Mesendoderm (in vitro differentiated cells): ENCODE measurements at regions not wholly inside any gene's neighbourhood (a gene's known extent, or its start where the extent isn't known, plus 50 kb on each side); places are given as distances from the start of the nearest gene placed in this dataset.

ENCODE experiments used
- DNase-seq: peaks from one replicate; pipeline ENCODE4 v3.0.0; 2013
- H2AK5ac ChIP-seq: 2 replicates; pipeline ENCODE4 v1.6.1; 2013; ENCODE audit warnings: low read length, inconsistent platforms
- H2BK120ac ChIP-seq: 2 replicates; pipeline ENCODE4 v1.6.1; 2013; ENCODE audit warnings: low read depth, mild to moderate bottlenecking, low read length, moderate library complexity, mixed read lengths
- H2BK15ac ChIP-seq: replicated peaks from 2 replicates; pipeline ENCODE4 v1.6.1; 2013; ENCODE audit warnings: low read depth, mild to moderate bottlenecking, moderate library complexity
- H2BK5ac ChIP-seq: 2 replicates; pipeline ENCODE4 v1.6.1; 2013; ENCODE audit warnings: low read length, inconsistent platforms
- H3K18ac ChIP-seq: 2 replicates; pipeline ENCODE4 v1.6.1; 2013; ENCODE audit warnings: mild to moderate bottlenecking, low read length, mixed read lengths
- H3K23ac ChIP-seq: one replicate; pipeline ENCODE4 v1.6.1; 2013; ENCODE audit warnings: low read length
- H3K27ac ChIP-seq: 2 replicates; pipeline ENCODE4 v1.5.1; 2013; ENCODE audit warnings: low read depth, mild to moderate bottlenecking, inconsistent platforms, low read length, moderate library complexity
- H3K27me3 ChIP-seq: 2 replicates; pipeline ENCODE4 v1.6.1; 2013; ENCODE audit warnings: low read length, control low read depth, mild to moderate bottlenecking, inconsistent platforms; ENCODE audit not compliant: insufficient read depth, poor library complexity
- H3K36me3 ChIP-seq: 2 replicates; pipeline ENCODE4 v1.6.1; 2013; ENCODE audit warnings: low read length, inconsistent platforms; ENCODE audit not compliant: control insufficient read depth, insufficient read depth
- H3K4ac ChIP-seq: one replicate; pipeline ENCODE4 v1.6.1; 2013; ENCODE audit warnings: low read depth, mild to moderate bottlenecking, low read length, moderate library complexity
- H3K4me1 ChIP-seq: 2 replicates; pipeline ENCODE4 v1.6.1; 2013; ENCODE audit warnings: low read depth, low read length, inconsistent platforms; ENCODE audit not compliant: control insufficient read depth
- H3K4me2 ChIP-seq: 2 replicates; pipeline ENCODE4 v1.6.1; 2013; ENCODE audit warnings: low read length
- H3K4me3 ChIP-seq: 2 replicates; pipeline ENCODE4 v1.5.1; 2013; ENCODE audit warnings: mild to moderate bottlenecking, low read length
- H3K56ac ChIP-seq: one replicate; pipeline ENCODE4 v1.6.1; 2013; ENCODE audit warnings: low read length
- H3K79me1 ChIP-seq: 2 replicates; pipeline ENCODE4 v1.6.1; 2013; ENCODE audit warnings: low read length, inconsistent platforms
- H3K79me2 ChIP-seq: 2 replicates; pipeline ENCODE4 v1.6.1; 2013; ENCODE audit warnings: mild to moderate bottlenecking, low read length; ENCODE audit not compliant: control insufficient read depth, insufficient read depth
- H3K9ac ChIP-seq: 2 replicates; pipeline ENCODE4 v1.6.1; 2013; ENCODE audit warnings: low read length, inconsistent platforms
- H4K5ac ChIP-seq: one replicate; pipeline ENCODE4 v1.6.1; 2013; ENCODE audit warnings: low read length
- H4K8ac ChIP-seq: one replicate; pipeline ENCODE4 v1.6.1; 2013; ENCODE audit warnings: low read depth, mild to moderate bottlenecking, control low read depth, low read length, moderate library complexity
- WGBS: extraction: QIAGEN DNeasy Blood & Tissue Kit; methylation state at CpG from one replicate; pipeline ENCODE4 v1.1.7; 2013; ENCODE audit warnings: low lambda C conversion rate, missing lambda C conversion rate; ENCODE audit not compliant: insufficient coverage; ENCODE audit errors: extremely low coverage; 5-methylcytosine and 5-hydroxymethylcytosine counted together

GRCh38 chr3:152038490-152038889 lies 165.0 kb downstream of the SUCNR1 start:
- Histone ChIP-seq H3K27me3 (no peaks in the 10 kb centered on the region), H3K79me1 (no peaks in the 10 kb centered on the region), H3K9ac (no peak overlapping the region), H3K4me3 (no peak overlapping the region), H3K4me1 (no peaks in the 10 kb centered on the region), H3K23ac (no peak overlapping the region), H3K36me3 (no peaks in the 10 kb centered on the region), H2AK5ac (no peak overlapping the region), H4K5ac (no peak overlapping the region), H3K79me2 (no peaks in the 10 kb centered on the region), H3K56ac (no peak overlapping the region), H3K18ac (no peak overlapping the region), H2BK5ac (no peak overlapping the region), H3K4ac (no peak overlapping the region), H2BK15ac (no peak overlapping the region), H3K27ac (no peak overlapping the region), H4K8ac (no peak overlapping the region), H2BK120ac (no peak overlapping the region), H3K4me2 (no peak overlapping the region)
- WGBS: no CpG with 5 or more reads among the region's 1 CpG
- DNase-seq: no peak

DNA sequence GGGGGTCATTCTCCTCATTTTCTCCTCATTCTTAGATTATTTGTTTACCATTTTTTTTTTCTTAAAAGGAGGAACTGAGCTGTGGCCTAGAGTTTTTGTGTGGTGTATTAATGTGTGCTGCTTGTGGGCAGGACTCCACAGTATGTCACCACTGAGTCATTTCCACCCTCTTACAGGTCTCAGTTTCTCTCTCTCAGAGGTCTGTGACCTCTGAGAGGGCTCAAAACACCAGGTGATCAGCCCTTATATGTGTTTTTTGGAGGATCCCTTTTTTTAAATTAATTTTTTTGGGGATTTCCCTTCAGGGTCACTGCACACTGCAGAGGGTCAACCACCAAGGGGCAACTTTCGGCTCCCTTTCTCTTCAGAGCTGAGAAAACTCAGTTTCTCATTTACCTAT lies 166.4 kb downstream of the SUCNR1 start:
- Histone ChIP-seq H3K79me2 (no peaks in the 10 kb centered on the region), H3K4me3 (no peak overlapping the region), H3K4ac (no peak overlapping the region), H2BK15ac (no peak overlapping the region), H3K4me2 (no peak overlapping the region), H3K23ac (no peak overlapping the region), H3K27ac (no peak overlapping the region), H2AK5ac (no peak overlapping the region), H4K5ac (no peak overlapping the region), H3K56ac (no peak overlapping the region), H3K18ac (no peak overlapping the region), H2BK120ac (no peak overlapping the region), H4K8ac (no peak overlapping the region), H3K79me1 (no peaks in the 10 kb centered on the region), H2BK5ac (no peak overlapping the region), H3K36me3 (no peaks in the 10 kb centered on the region), H3K4me1 (no peaks in the 10 kb centered on the region), H3K27me3 (no peaks in the 10 kb centered on the region), H3K9ac (no peak overlapping the region)
- WGBS: no CpG with 5 or more reads among the region's 1 CpG
- DNase-seq: no peak

DNA sequence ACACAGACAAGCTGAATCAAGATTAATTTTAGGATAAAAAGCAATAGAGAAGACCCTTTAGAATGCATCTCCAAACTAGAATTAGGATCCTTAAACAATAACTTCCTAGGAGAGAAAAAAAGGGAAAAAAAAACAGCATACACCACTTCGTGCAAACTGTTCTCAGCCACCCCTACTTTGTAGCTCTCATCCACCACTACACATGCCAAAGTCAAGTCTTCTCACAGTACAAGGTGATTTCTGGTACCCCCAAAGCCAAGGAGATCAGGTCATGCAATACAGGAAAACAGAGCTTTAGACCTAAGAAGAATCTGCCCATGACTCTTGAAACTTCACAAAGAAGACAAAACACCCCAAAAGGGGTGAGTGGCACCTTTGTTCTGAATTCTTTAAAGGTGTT lies 166.9 kb downstream of the SUCNR1 start:
- Histone ChIP-seq H2BK15ac (no peak overlapping the region), H2BK120ac (no peak overlapping the region), H3K4ac (no peak overlapping the region), H3K4me2 (no peak overlapping the region), H3K27me3 (no peaks in the 10 kb centered on the region), H4K8ac (no peak overlapping the region), H3K23ac (no peak overlapping the region), H3K36me3 (no peaks in the 10 kb centered on the region), H2BK5ac (no peak overlapping the region), H3K56ac (no peak overlapping the region), H2AK5ac (no peak overlapping the region), H3K9ac (no peak overlapping the region), H3K18ac (no peak overlapping the region), H3K4me3 (no peak overlapping the region), H3K27ac (no peak overlapping the region), H3K79me2 (no peaks in the 10 kb centered on the region), H4K5ac (no peak overlapping the region), H3K79me1 (no peaks in the 10 kb centered on the region), H3K4me1 (no peaks in the 10 kb centered on the region)
- DNase-seq: no peak
- WGBS: no CpG with 5 or more reads among the region's 1 CpG

GRCh38 chr3:152043620-152044019 lies 170.2 kb downstream of the SUCNR1 start:
- H2BK15ac ChIP-seq: no peak overlapping the region
- no peak overlapping the region for H3K18ac ChIP-seq
- no CpG with 5 or more reads among the region's 3 CpGs for WGBS
- no peaks in the 10 kb centered on the region for H3K4me1 ChIP-seq
- no peak overlapping the region for H3K27ac ChIP-seq
- H2BK5ac ChIP-seq: no peak overlapping the region
- H3K4me3 ChIP-seq: no peak overlapping the region
- no peaks in the 10 kb centered on the region for H3K36me3 ChIP-seq
- H3K23ac ChIP-seq: no peak overlapping the region
- no peak overlapping the region for H3K4ac ChIP-seq
- no peaks in the 10 kb centered on the region for H3K27me3 ChIP-seq
- no peaks in the 10 kb centered on the region for H3K79me1 ChIP-seq
- H3K56ac ChIP-seq: no peak overlapping the region
- H4K5ac ChIP-seq: no peak overlapping the region
- no peak overlapping the region for H4K8ac ChIP-seq
- no peak overlapping the region for H3K4me2 ChIP-seq
- no peak overlapping the region for H2AK5ac ChIP-seq
- no peaks in the 10 kb centered on the region for H3K79me2 ChIP-seq
- no peak overlapping the region for H2BK120ac ChIP-seq
- H3K9ac ChIP-seq: no peak overlapping the region
- DNase-seq: no peak

- no peak for DNase-seq
- no peak overlapping the region for H3K9ac ChIP-seq
- no peak overlapping the region for H4K5ac ChIP-seq
- H3K4me3 ChIP-seq: no peak overlapping the region
- no peak overlapping the region for H4K8ac ChIP-seq
- no peak overlapping the region for H2BK15ac ChIP-seq
- H3K4me1 ChIP-seq: no peaks in the 10 kb centered on the region
- no peak overlapping the region for H3K18ac ChIP-seq
- no peaks in the 10 kb centered on the region for H3K27me3 ChIP-seq
- no peak overlapping the region for H3K56ac ChIP-seq
- WGBS: no CpG with 5 or more reads among the region's 2 CpGs
- H3K4ac ChIP-seq: no peak overlapping the region
- no peaks in the 10 kb centered on the region for H3K79me1 ChIP-seq
- H2BK120ac ChIP-seq: no peak overlapping the region
- H3K23ac ChIP-seq: no peak overlapping the region
- H3K4me2 ChIP-seq: no peak overlapping the region
- H2BK5ac ChIP-seq: no peak overlapping the region
- H2AK5ac ChIP-seq: no peak overlapping the region
- H3K36me3 ChIP-seq: no peaks in the 10 kb centered on the region
- no peak overlapping the region for H3K27ac ChIP-seq
- no peaks in the 10 kb centered on the region for H3K79me2 ChIP-seq
Observed at GRCh38 chr3:152046280-152046679, 172.8 kb downstream of the SUCNR1 start.

DNA sequence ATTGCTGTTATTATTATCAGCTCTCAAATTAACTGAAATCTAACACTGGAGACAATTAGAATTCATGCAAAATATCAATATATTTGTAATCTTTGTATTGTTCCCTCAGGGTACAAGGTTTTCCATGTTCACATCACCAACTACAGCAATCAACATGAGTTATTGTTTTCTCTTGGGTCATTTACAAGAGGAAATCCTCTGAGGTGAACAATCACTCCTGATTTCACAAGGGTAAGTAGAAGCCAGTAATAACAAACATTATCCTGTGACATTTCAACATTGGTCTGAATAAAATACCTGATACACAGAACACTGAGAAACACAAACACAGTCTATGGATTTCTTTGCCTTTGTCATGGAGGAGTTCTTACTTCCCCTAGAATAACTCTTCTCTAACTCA lies 174.0 kb downstream of the SUCNR1 start:
- no peak for DNase-seq
- H3K9ac ChIP-seq: no peak overlapping the region
- no peaks in the 10 kb centered on the region for H3K79me2 ChIP-seq

More for the DNA sequence above, 174.0 kb downstream of the SUCNR1 start:
- H2BK5ac ChIP-seq: no peak overlapping the region
- H4K8ac ChIP-seq: no peak overlapping the region
- H3K4me3 ChIP-seq: no peak overlapping the region
- no peak overlapping the region for H2BK15ac ChIP-seq
- no peak overlapping the region for H3K18ac ChIP-seq
- no peak overlapping the region for H3K27ac ChIP-seq
- no peak overlapping the region for H2AK5ac ChIP-seq
- no peak overlapping the region for H4K5ac ChIP-seq
- H3K4me1 ChIP-seq: no peaks in the 10 kb centered on the region
- no peak overlapping the region for H2BK120ac ChIP-seq
- H3K36me3 ChIP-seq: no peaks in the 10 kb centered on the region
- H3K4ac ChIP-seq: no peak overlapping the region
- no peaks in the 10 kb centered on the region for H3K27me3 ChIP-seq
- H3K4me2 ChIP-seq: no peak overlapping the region
- no peak overlapping the region for H3K23ac ChIP-seq
- no peak overlapping the region for H3K56ac ChIP-seq
- H3K79me1 ChIP-seq: no peaks in the 10 kb centered on the region
